ENCODE measurements at regions not wholly inside any gene's neighbourhood (a gene's known extent, or its start where the extent isn't known, plus 50 kb on each side); places are given as distances from the start of the nearest gene placed in this dataset.
"Not testable (repeated sequence)": the region's sequence is repeated elsewhere in the genome, so short reads cannot be mapped to it uniquely, and the experiment has no call there.

DNA sequence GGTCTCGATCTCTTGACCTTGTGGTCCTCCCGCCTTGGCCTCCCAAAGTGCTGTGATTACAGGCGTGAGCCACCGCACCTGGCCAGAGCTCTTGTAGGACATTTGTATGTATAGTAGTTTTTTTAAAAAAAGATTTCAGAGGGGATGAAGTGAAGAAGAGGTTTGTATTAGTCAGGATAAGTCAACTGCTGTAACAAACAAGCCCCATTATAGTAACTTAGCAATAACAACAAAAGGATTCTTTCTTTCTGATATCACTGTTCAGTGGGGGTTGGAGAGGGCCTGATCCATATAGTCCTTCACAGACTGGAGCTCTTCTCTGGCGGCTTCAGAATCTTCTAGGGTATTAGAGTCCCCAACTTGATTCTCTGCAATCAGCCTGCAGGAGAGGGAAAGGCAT, 50.7 kb upstream of the IL6ST start:
- intact Hi-C loops (cut with micrococcal nuclease): no loop called here
- in situ Hi-C loops (cut with MboI): no loop called here
- FAIRE-seq (no peak), DNase-seq (ENCODE audit: extremely low read depth in 1 of 4, low spot score in 3 of 4) (no peak), ATAC-seq (no peak)
- ChIA-PET CTCF (ENCODE audit: low intra/inter-chr PET ratio) (no interaction called here), POLR2A (interaction anchor here (1.0 kb wide), 1 partner anchor 13 kb away, joined by 3 read pairs; no protein-coding TSS in a partner anchor)
- Histone ChIP-seq H3K9me1 (ENCODE audit: control insufficient read depth, insufficient read depth, low read length) (no peaks in the 10 kb centered on the region), H3K79me2 (ENCODE audit: control insufficient read depth, insufficient read depth, low read length) (no peaks in the 10 kb centered on the region), H3K36me3 (ENCODE audit: control insufficient read depth, insufficient read depth, low read length) (no peaks in the 10 kb centered on the region), H3K27ac (ENCODE audit: extremely low read depth, low read depth, low read length) (no peak overlapping the region), H3K9me3 (replicated peaks; ENCODE audit: control insufficient read depth, insufficient read depth, low read depth, low read length) (no peaks in the 10 kb centered on the region; the same call in 1 of the 2 replicates), H4K20me1 (replicated peaks; ENCODE audit: control insufficient read depth, insufficient read depth, low read length) (no peaks in the 10 kb centered on the region), H3K27me3 (ENCODE audit: control insufficient read depth in 2 of 2, insufficient read depth in 2 of 2, low read length in 2 of 2) (no peaks in the 10 kb centered on the region), H3K9ac (ENCODE audit: insufficient read depth in 1 of 2, low read depth in 2 of 2, low read length in 2 of 2) (no peak overlapping the region), H2AFZ (ENCODE audit: low read depth, low read length) (no peak overlapping the region), H3K4me1 (replicated peaks in 1 of 2; ENCODE audit: control insufficient read depth in 2 of 2, insufficient read depth in 2 of 2, low read length in 2 of 2) (peaks cover 3% of the 10 kb centered on the region in 2 experiments), H3K4me3 (no peak overlapping the region), H3K4me2 (ENCODE audit: insufficient read depth, low read length) (no peak overlapping the region)
- TF ChIP-seq ZNF12 (CRISPR knock-in tag; IDR thresholded peaks at IDR 0.05) (peak; percentile 96), CCNT2 (IDR thresholded peaks at IDR 0.05; ENCODE audit: borderline replicate concordance, extremely low read depth, insufficient read length, low read depth, low read length) (no peak), FOXK2 (conservative IDR thresholded peaks at IDR 0.05 in 1 of 2, IDR thresholded peaks at IDR 0.05 in 1 of 2; ENCODE audit: low read depth in 2 of 2) (no peak), RBM25 (IDR thresholded peaks at IDR 0.05; ENCODE audit: low read depth, low read length, severe bottlenecking) (peak; percentile 51), ZNF354B (CRISPR knock-in tag; IDR thresholded peaks at IDR 0.05) (no peak)
- 91% methylated on average over 5 of the region's 5 CpGs for WGBS (ENCODE audit: insufficient coverage, low coverage, missing lambda C conversion rate)
- no TSS peak for BruUV-seq (replicated peaks)

DNA sequence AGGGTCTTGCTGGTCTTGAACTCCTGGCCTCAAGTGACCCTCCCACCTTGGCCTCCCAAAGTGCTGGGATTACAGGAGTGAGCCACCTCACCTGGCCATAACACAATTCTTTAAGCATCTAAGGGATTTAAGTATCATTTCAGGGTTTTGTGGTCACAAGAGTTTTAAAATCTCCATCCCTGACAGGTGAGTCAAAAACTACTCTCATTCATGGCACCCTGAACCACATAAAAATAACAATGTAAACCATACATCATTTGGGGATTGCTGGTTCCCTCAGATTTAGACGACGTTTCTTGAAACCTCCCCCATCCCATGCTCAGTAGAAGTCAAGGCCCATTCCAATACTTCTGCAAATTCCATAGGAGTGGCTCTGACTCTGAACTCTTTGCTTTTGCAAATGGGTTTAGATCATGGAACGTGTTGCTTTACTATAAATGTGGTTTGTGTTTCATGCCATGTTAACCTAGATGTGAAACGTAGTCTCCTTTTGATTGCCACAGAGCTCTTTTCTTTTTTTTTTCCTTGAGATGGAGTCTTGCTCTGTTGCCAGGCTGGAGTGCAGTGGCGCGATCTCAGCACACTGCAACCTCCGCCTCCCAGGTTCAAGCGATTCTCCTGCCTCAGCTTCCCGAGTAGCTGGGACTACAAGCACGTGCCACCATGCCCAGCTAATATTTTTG, 50.1 kb upstream of the IL6ST start:
- H3K79me2 ChIP-seq (ENCODE audit: control insufficient read depth, insufficient read depth, low read length); H3K9me1 ChIP-seq (ENCODE audit: control insufficient read depth, insufficient read depth, low read length); intact Hi-C loops (cut with micrococcal nuclease); BruUV-seq (replicated peaks); H3K4me1 ChIP-seq (replicated peaks in 1 of 2; ENCODE audit: control insufficient read depth in 2 of 2, insufficient read depth in 2 of 2, low read length in 2 of 2); H3K9ac ChIP-seq (ENCODE audit: insufficient read depth in 1 of 2, low read depth in 2 of 2, low read length in 2 of 2); DNase-seq (ENCODE audit: extremely low read depth in 1 of 4, low spot score in 3 of 4); H3K27ac ChIP-seq (ENCODE audit: extremely low read depth, low read depth, low read length); H3K9me3 ChIP-seq (replicated peaks; ENCODE audit: control insufficient read depth, insufficient read depth, low read depth, low read length); FAIRE-seq; H3K27me3 ChIP-seq (ENCODE audit: control insufficient read depth in 2 of 2, insufficient read depth in 2 of 2, low read length in 2 of 2); H3K4me3 ChIP-seq; H2AFZ ChIP-seq (ENCODE audit: low read depth, low read length); H3K4me2 ChIP-seq (ENCODE audit: insufficient read depth, low read length); ATAC-seq; H3K36me3 ChIP-seq (ENCODE audit: control insufficient read depth, insufficient read depth, low read length); in situ Hi-C loops (cut with MboI); H4K20me1 ChIP-seq (replicated peaks; ENCODE audit: control insufficient read depth, insufficient read depth, low read length): not testable (repeated sequence)
- ChIA-PET CTCF (ENCODE audit: low intra/inter-chr PET ratio) (interaction anchor here (0.6 kb wide), 1 partner anchor 796 kb away, joined by 3 read pairs; no protein-coding TSS in a partner anchor), POLR2A (interaction anchor here (1.0 kb wide), 2 partner anchors 13 to 14 kb away, joined by 3 read pairs; no protein-coding TSS in a partner anchor)
- WGBS (ENCODE audit: insufficient coverage, low coverage, missing lambda C conversion rate): 54% methylated on average over 6 of the region's 10 CpGs
